Right lobe of liver (tissue), 4 donors: ENCODE measurements at regions not wholly inside any gene's neighbourhood (a gene's known extent, or its start where the extent isn't known, plus 50 kb on each side); places are given as distances from the start of the nearest gene placed in this dataset.

ENCODE experiments used
- CTCF ChIP-seq, 4 donors: fragments of 200-600 bp in 3 of 4; fragments of 450-650 bp in 1 of 4; IDR thresholded peaks; one replicate each; pipeline versions ENCODE4 v1.5.1 to v1.8.0; 2016 to 2022; ENCODE audit warnings: antibody characterized with exemption in 4 of 4, mild to moderate bottlenecking in 2 of 4
- POLR2A ChIP-seq: fragments of 450-650 bp; IDR thresholded peaks from one replicate; pipeline ENCODE4 v1.6.1; 2017; ENCODE audit warnings: antibody characterized with exemption, mild to moderate bottlenecking
- donor health status: DM: no; HTN: no; CAD: no.
- donor health status: DM: no; HTN: no; CAD: no.
- donor health status: DM: no; HTN: yes; CAD: no.

GRCh38 chrX:2574271-2574670 lies 73.5 kb upstream of the DHRSX start:
- no peak for TF ChIP-seq CTCF (IDR thresholded peaks at IDR 0.05)
- TF ChIP-seq POLR2A = no peak
